NCI-H1105 treated with DMSO at 0.1 percent for 48 hours (cell line): ENCODE measurements at regions not wholly inside any gene's neighbourhood (a gene's known extent, or its start where the extent isn't known, plus 50 kb on each side); places are given as distances from the start of the nearest gene placed in this dataset.
A peak's percentile ranks its signal among the peaks of the same experiment; 100 is the strongest.

ENCODE experiments used
- DNase-seq: peaks from one replicate; lab custom pipeline; 2025; lab: John Stamatoyannopoulos, UW

DNA sequence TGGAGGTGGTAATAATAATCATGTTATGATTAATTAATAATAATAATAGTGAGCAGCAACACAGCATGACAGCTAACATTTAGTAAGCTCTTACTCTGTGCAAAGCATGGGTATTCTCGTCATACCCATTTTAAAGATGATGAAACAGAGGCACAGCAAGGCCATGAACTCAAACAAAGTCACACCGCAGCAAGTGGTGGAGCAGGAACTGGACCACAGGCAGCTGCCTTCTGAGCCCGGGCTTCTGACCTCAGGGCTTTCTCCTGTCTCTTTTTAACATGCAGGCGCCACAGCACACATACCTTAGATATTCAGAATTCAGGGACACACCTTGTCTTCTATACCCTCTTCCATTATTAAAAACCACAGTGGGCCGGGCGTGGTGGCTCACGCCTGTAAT, 50.7 kb upstream of the SPATA12 start:
- no peak for DNase-seq

DNA sequence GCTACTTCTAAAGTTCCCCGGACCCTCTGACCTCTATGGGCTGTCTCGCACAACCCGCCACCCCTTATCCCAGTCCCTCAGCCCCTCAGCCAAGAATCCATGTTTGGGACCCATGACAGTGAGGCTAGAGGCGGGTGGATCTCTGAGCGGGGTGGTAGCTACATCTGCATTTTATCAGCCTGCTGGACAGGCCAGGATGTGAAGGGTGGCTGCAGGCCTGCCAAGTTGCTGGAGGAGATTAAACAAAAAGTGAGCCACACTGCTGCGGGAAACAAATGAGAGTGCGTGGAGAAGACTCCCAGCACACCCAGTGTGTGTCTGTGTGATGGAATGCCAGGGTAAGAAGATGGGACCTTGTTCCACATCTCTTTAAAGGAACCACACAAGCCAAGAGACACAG, 51.1 kb upstream of the SPATA12 start:
- DNase-seq: no peak

DNA sequence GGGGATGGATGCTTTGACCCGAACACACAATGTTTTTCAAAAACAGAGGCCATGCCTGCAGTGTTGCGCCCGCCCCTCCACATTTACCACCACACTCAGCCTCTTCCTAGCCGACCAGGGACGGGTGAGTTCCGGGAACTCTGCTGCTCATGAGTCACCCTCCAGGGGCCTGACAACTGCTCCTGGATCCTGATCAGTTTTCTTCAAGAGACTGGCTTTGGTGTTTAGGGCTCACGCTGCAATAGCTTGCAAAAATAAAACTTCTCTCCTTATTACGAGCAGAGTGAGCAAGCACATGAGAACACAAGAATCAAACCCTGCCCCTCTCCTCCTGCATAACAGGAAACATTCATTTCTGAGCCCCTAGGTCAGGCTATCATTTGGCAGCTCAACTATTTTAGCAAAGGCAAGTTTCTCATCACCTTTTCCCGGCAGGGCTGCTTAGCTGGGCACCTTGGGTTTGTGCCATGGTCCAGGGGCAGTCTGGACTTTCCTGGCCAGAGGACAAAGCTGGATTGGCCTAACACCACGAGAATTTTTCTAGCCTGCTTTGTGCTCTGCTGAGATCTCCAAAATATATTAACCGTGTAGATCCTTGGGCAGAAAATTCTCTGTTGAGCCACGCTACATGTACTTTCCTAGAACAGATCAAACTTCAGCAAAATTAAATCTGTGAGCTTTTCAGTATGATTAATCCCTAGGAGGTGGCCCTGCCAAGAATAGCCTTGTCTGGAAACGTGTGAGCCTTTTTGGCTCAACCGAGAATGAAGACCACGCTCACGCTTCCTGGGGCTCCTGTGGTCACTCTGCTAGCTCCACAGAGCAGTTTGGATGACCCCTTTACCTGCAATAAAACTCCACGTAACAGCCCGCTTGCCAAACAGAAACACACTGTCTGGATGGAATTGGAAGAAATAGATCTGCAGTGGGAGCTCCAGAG, 52.7 kb upstream of the SPATA12 start:
- no peak for DNase-seq

DNA sequence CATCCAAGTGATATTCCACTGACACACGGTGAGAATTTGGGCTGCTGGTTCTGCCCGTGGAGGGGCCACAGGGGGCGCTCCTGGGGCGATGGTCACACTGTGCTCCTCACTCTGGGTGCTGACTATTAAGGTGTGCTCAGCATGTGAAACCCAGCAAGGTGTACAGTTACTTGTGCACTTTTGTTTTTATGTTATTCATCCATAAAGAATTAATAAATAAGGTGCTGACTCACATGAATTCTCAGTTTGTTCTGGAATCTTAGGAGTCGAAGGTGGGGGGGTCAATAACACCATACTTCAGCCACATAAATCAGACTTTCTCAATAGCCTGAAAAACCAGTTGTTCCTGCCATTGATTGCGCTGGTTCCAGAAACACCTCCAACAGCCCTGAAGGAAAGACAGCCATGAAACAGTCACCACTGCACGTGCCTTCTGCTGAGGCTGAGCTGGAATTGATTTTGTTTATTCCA, 53.5 kb upstream of the SPATA12 start:
- DNase-seq: no peak

DNA sequence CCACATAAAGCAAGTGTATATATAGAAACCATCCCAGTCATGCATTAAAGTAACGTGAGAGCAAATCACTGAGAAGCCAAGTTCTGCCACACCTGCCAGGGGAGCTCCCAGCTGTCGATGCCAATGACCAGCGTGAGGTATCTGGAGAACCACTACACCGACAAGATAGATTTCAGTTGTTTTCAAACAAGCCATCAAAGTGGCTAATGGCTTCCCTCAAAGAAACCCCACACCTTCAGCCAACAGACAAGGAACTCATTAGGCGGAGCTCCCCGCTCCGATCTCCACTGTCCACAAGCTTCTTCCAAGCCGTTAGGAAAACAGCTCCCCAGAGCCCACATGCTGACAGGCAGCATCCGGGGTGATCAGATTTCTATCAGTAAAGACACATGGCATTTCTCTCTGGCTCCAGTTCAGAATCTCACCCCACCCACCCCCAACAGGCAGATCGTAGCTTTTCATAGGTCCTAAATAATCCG, 54.2 kb upstream of the SPATA12 start:
- peak; percentile 15 for DNase-seq

DNA sequence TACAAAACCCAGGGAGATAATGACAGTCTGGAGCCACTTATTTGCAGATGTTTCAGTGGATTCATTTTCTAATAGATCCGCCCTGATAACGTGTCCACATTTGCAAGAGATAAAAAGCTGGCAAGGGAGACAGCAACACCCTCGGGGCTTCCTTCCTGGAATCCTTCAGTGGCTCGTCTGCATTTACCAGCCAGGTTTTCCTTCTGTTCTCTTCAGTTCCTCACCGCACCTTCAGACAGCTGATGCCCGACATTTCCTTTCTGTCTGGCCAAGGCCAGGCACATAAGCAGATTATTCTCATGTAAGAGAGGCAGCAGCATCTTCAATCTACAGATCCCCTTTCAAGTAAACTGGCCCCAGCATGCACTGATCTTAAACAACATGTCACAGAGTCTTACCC, 56.2 kb upstream of the SPATA12 start:
- no peak for DNase-seq

DNA sequence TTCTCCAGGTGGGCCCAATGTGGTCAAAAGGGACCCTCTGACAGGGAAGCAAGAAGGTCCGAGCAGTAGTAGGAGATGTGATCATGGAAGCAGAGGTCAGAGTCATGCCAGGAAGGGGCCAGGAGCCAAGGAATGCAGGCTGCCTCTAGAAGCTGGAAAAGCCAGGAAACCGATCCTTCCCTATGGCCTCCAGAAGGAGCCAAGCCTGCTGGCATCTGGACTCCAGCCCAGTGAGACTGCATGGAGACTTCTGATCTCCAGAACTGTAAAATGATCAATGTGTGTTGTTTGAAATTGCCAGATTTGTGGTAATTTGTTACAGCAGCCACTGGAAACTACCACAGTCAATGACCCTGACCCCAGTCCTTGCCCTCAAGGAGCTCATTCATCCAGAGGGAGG, 56.8 kb upstream of the SPATA12 start:
- DNase-seq: no peak

DNA sequence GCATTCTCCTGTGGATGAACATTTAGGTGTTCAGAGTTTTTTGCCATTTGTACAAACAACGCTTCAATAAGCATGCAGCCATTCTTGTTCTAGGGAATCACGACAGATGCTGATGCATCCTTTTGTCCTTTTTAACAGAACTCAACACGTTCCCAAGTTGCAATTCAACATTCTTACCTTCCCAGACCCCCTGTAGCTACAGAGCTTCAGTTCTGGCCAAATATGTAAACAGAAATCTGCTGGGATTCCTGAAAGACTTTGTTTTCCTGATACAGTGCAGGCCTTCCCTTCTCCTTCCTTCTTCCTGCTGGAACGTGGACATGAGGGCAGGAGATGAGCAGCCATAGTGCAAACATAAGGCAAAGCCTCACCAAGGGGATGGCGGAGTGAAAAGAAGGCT, 59.1 kb upstream of the SPATA12 start:
- no peak for DNase-seq

DNA sequence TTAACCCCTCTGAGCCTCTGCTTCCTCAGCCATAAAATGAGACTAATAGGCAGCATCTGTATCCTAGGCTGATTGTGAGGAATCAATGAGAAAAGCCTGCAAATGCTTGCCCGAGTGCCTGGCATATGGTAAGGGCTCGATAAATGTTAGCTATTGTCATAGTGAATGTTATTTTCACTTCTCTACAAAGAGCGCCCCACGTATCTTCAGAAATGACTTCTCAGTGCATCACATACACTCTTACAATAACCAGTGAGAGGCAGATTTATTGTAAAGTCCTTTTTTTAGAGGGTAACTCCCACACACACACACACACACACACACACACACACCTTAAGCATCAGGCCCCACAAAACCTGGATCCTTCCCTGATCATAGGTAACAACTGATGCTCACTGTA, 60.5 kb upstream of the SPATA12 start:
- DNase-seq: no peak

DNA sequence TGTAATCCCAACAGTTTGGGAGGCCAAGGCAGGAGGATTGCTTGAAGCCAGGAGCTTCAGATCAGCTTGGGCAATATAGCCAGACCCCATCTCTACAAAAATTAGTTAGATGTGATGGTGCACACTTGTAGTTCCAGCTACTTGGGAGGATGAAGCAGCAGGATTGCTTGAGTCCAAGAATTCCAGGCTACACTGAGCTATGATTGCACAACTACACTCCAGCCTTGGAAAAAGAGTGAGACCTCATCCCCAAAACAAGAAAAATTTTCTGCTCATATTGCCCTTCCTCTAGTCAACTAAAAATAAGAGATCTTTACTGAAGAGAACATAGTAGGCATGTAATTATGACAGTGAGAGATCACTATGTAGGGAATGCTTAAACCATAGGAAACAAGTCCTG, 60.9 kb upstream of the SPATA12 start:
- no peak for DNase-seq

DNA sequence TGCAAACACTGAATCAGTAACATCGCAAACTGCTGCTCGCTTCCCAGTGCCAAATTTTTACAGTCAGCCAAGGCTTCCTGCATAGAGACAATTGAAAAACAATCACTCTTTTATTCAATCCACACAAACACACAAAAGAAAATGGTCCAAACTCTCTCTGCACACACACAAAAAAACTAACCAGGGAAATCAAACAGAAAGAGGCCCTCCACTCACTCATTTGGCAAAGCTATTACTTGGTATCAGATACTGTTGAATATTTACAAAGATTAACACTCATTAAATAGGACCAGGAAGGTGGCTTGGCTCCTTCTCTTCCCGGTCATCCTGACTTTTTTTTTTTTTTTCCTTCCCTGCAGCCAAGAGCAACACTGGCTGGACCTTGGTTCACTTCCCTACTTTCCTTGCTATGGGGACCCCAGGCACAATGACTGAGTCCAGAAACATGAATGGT, 62.4 kb upstream of the SPATA12 start:
- no peak for DNase-seq

DNA sequence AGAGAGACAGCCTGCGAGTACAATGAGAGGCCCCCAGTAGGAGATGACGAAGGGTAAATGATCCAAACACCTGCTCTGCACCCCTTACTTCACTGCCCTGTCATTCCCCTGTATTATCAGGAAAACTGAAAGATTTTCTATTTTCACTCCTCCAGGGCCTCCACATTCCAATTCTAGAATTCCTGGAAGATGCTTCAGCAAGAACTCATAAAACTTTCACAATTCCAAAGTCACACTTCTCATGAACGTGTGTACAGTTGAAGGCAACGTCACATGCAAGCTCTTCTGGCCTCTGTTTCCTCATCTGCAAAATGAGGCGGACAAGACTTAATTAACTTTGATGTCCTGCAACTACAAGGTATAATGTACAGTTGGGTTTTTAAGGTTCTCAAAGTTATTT, 62.8 kb upstream of the SPATA12 start:
- DNase-seq: no peak

DNA sequence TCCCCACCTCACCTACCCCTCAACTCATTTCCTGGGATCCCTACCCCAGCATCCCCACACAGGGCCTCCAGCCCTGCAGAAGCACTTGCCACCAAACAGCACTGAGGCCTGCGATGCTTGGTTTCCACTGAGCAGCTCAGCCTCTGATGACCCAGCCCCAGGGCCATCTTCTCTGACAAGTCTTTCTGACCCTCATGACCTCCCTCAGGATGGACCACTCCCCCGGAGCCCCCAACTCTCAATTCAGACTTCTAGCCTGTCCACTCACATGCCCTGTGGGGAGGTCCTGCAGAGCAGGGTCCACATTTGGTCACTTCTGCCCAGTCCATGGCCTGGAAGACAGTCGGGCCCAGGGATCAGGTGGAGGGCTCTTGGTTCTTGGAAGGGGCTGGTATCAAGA, 63.4 kb upstream of the SPATA12 start:
- no peak for DNase-seq

DNA sequence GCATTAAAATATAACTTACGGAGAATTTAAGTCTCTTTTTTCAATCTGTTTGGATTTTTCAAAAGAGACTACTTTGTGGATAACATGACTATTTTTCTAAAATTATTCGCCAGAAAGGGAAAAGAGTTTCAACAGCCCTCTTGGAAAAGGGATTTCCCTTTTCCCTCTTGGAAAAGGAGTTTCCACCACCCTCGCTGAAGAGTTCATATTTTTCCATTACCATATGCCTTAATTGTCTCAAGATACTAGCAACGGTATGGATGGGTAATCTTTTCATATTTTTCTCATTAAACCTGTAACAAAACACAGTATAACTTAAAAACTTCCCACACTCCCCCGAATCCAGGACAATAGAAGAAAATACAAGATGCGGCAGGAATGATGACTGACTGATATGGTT, 66.1 kb upstream of the SPATA12 start:
- DNase-seq: no peak

DNA sequence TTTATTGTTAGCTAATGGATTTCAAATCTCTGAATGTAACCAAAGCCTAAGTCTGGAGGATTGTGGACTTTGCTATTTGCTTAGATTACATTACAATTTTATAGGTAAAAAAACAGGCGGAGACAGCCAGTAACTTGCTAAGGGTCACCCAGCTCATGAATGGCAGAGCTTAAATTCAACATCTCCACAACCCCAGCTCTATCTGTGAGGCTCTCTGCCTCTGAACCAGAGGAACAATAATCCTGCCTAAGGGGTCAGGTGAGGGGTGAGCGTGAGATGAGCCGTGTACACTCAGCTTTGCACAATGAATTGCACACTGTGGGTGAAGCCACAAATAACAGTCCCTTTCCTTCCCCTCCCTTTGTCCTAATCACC, 69.8 kb upstream of the SPATA12 start:
- no peak for DNase-seq

DNA sequence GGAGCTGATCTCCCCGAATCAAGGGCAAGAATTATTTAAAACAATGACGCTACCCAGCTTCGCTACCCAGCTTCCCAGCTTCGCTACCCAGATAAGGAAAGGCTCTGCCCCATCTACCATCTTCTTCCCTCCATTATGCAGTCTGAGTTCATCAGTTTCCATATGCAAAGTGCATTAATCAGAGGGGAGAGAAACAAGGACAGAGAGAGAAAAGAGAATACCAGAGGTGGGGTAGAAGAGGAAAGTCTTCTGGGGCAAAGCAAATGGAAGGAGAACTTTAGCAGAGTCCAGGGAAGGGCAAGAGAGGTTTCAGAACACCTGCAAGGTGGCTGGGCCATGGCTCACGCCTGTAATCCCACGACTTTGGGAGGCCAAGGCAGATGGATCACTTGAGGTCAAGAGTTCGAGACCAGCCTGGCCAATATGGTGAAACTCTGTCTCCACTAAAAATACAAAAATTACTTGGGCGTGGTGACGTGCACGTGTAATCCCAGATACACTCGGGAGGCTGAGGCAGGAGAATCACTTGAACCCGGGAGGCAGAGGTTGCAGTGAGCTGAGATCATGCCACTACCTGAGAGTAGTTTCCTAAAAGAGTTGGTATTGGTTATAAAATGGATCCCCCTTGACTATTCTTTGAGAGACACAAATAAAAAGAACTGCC, 70.4 kb upstream of the SPATA12 start:
- no peak for DNase-seq

DNA sequence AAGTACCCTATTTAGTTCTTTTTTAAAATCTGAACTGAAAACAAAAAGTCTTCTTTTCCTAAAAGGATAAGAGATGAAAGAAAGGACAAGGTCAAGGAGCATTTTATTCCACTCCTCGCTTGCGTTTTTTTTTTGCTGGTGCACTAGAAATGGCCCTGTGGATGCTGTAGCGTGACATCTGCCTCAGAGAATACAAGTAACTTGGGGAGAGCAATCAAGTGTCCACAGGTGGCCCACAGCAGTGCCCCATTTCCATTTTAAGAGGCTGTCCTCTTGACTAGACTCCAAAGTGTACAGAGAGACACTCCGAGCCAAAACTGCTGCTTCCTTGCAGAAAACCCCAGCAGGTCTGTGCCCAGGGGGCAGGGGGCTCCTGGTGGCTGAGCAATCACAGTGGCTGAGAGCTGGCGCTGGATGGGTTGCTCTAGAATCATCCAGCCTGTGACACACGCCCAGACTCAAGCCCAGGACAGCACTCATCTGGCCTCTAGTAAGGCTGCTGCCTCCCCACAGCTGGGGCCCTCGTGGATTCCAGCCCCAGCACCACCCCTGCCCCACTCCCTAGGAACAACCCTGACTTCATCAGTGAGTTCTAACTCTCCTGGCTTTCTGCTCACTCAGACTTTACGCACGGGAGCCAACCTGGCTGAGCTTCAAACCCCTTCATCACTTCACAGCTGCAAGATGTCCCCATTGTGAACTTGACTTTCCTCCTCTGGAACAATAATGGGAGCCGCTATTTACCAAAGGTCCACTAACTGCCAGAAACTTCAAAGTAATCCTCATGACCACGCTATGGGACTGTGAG, 71.1 kb upstream of the SPATA12 start:
- DNase-seq: no peak

DNA sequence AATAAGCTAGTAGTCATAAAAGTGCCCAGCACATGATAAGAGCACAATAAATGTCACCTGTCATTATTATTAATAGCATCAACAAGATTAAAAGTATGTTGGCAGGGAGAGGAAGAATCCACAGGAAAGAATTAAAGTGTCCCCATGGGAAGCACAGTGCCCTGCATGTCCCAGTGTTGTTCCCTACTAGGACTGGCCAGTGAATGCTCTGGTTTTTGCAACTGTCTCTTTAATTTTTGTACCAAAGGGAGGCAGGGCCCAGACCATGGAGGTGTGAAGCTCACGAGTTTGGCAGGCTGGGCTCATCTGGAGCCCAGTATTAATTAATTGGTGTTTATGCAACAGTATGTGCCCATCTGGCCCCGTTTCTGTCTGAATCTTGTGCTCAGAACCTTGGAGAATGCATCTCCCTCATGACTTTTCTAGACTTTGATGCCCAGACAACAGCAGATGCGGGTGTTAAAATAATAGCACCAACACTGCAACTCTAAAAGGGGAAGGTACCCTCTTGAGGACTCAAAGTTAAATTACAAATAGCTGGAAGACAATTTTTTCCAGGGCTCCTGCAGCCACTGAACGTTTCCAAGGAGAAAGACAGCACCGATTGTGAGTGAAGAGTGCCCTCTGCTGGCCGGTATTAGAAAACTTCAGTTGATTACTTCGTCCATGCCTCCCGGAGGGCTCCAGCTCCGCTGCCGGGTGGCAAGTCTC, 71.9 kb upstream of the SPATA12 start:
- peak; percentile 59 for DNase-seq

DNA sequence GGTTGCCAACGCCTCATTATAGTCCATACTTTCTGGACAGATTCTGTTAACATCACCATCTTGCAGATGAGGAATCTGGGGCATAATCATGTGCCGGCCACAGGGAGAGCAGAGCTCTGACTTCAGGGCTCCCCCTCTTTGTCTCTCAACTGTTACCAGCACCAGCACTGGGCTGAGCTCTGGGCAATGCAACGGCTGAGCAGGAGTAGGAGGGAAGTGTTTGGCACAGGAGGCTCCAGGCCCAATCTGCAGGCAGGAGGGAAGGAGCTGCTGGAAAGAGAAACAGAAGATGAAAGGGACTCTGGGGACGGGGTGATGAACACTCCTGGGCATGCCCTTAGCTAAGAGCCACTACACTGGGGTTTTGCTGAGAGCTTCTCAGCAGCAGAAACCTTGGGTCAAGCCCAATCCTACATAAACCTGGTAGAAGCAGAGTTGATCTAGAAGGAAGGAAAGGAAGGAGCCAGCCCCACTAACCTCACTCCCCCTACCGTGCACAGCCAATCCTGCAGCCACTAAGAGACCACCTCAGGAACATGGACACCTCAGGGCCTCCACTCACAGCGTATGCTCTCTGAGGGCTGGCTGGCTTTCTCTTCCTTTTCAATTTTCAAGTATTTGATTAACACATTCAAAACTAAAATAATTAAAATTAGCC, 73.1 kb upstream of the SPATA12 start:
- no peak for DNase-seq

DNA sequence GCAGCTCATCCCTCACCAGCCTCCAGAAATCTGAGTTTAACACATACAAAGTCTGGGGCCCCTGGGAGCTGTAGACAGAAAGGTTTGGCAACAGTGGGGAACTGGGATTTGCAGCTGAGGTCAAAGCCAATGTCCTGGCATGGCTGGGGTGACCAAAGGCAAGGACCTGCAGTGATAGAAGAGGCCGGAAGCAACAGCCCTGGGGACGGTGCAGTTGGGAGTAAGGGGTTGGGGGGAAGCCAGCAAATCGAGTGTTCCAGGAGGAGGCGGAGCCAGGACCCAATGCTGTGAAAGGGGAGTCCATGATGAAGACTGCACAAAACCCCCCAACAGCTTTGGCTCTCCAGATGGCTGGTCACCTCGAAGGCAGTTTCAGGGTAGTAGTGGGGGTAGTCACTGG, 74.1 kb upstream of the SPATA12 start:
- no peak for DNase-seq

DNA sequence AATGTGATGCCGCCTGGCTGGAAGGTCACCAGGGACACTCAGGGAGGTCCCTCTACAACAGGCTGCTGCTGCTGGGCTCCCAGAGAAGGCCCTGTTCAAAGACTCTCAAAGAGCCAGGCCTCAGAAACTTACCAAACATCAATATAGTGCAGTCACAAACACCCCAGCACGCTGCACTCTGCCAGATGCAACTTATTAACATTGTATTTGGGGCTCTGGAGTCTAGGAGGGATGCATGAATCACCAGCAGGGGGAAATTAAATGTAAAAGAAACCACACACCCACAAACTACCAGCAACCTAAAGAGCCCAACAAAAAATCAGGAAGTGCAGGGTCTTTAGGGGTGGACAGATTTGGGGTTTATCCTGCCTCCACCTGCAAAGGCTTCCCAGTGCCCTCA, 74.6 kb upstream of the SPATA12 start:
- DNase-seq: no peak
